ENCODE measurements at regions not wholly inside any gene's neighbourhood (a gene's known extent, or its start where the extent isn't known, plus 50 kb on each side); places are given as distances from the start of the nearest gene placed in this dataset.

GRCh38 chr22:17303840-17304779 is 65.2 kb upstream of the CECR2 start (continued):
- TF ChIP-seq PRDM15 (CRISPR knock-in tag; IDR thresholded peaks at IDR 0.05), result no peak
- no peak for TF ChIP-seq ZBTB40 (IDR thresholded peaks at IDR 0.05; ENCODE audit: borderline replicate concordance)
- TF ChIP-seq RELA (IDR thresholded peaks at IDR 0.05; ENCODE audit: borderline replicate concordance, partially characterized antibody), result peak; percentile 97
- no peak for TF ChIP-seq ZNF384 (IDR thresholded peaks at IDR 0.05; ENCODE audit: borderline replicate concordance, low read depth, low read length)
- peak; percentile 33 to 84; a peak in 3 of 4 replicates for TF ChIP-seq EP300 (IDR thresholded peaks at IDR 0.05; ENCODE audit: borderline replicate concordance in 1 of 2, control insufficient read depth in 1 of 2, low read depth in 2 of 2, low read length in 2 of 2)
- TF ChIP-seq BHLHE40 (IDR thresholded peaks at IDR 0.05; ENCODE audit: borderline replicate concordance in 1 of 2, low read depth in 2 of 2, low read length in 1 of 2), result peak in 1 of 2 experiments; percentile 44; a peak in 1 of 4 replicates
- TF ChIP-seq GABPA (IDR thresholded peaks at IDR 0.05; ENCODE audit: low read depth), result no peak
- TF ChIP-seq RFX5 (IDR thresholded peaks at IDR 0.05; ENCODE audit: low read depth, low read length), result no peak
- no peak for TF ChIP-seq KAT2A (conservative IDR thresholded peaks at IDR 0.05; ENCODE audit: control insufficient read depth, low read depth, low read length)
- TF ChIP-seq ZNF687 (IDR thresholded peaks at IDR 0.05), result no peak; the same call in 1 of the 2 replicates
- peak; percentile 36; the same call in 1 of the 2 replicates for TF ChIP-seq ZNF217 (IDR thresholded peaks at IDR 0.05)
- TF ChIP-seq SKIL (IDR thresholded peaks at IDR 0.05; ENCODE audit: low read depth, poor library complexity, severe bottlenecking), result no peak

Data from GM12878 (cell line).